Hematopoietic multipotent progenitor cell treated with erythropoietin and hydrocortisone succinate and interleukin-3 and kit ligand, for 8 days (in vitro differentiated cells): ENCODE measurements at regions not wholly inside any gene's neighbourhood (a gene's known extent, or its start where the extent isn't known, plus 50 kb on each side); places are given as distances from the start of the nearest gene placed in this dataset.
"Not testable (repeated sequence)": the region's sequence is repeated elsewhere in the genome, so short reads cannot be mapped to it uniquely, and the experiment has no call there.

Experiments
- DNase-seq: peaks from one replicate; pipeline ENCODE4 v3.0.0-alpha.2; 2015

- DNase-seq: no peak
Observed at GRCh38 chr2:7154656-7155055, 237.4 kb downstream of the RNF144A start.

DNA sequence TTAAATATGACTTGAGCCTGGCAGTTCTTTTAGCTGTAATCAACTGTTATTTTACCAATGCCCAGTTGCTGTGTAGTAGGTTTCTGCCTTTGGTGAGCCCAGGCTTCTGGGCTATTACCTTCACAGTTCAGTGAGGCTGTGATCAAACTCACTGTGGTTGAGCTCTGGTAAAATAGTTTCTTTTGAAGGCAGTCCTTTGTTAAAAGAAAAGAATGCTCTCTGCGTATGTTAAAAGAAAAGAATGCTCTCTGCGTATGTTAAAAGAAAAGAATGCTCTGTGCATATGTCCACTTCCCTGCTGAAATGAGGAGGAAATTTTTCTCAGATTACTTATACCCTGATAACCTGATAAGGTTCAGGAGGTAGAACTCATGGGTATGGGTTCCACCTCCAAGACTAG lies 244.3 kb downstream of the RNF144A start:
- no peak for DNase-seq

DNA sequence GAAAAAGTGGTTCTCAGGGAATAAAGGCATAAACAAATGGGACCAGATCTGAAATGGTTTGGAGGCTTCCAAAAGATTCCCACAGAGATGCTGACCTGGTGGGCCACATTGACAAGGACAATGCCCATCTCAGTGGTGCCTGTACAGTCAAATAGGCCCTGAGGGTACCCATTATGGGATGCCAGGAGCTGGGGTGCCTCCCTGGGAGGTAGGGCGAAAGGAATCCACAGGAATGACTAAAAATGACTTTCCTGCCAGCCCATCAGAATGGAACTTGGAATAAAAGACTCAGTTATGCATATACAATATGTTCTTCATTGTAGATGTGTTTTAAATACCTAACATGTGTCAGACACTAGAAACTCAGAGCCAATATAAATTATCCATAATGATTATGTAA lies 248.5 kb downstream of the RNF144A start:
- no peak for DNase-seq

- DNase-seq: no peak
Observed at GRCh38 chr2:7167801-7168411, 250.7 kb downstream of the RNF144A start.

GRCh38 chr2:7169593-7169992 lies 252.4 kb downstream of the RNF144A start:
- DNase-seq: no peak

- DNase-seq: not testable (repeated sequence)
Observed at GRCh38 chr2:7178996-7179395, 261.8 kb downstream of the RNF144A start.

GRCh38 chr2:7180638-7181370 lies 263.6 kb downstream of the RNF144A start:
- no peak for DNase-seq

- no peak for DNase-seq
Observed at GRCh38 chr2:7182525-7182924, 265.3 kb downstream of the RNF144A start.

DNA sequence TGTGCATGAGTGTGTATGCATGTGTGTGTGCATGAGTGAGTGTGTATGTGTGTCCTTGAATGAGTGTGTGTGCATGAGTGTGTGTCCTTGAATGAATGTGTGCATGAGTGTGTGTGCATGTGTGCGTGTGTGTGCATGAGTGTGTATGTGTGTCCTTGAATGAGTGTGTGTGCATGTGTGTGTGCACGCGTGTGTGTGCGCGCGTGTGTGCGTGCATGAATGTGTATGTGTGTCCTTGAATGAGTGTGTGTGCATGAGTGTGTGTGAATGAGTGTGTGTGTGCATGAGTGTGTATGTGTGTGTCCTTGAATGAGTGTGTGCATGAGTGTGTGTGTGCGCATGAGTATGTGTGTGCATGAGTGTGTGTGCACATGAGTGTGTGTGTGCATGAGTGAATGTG lies 271.9 kb downstream of the RNF144A start:
- no peak for DNase-seq

DNA sequence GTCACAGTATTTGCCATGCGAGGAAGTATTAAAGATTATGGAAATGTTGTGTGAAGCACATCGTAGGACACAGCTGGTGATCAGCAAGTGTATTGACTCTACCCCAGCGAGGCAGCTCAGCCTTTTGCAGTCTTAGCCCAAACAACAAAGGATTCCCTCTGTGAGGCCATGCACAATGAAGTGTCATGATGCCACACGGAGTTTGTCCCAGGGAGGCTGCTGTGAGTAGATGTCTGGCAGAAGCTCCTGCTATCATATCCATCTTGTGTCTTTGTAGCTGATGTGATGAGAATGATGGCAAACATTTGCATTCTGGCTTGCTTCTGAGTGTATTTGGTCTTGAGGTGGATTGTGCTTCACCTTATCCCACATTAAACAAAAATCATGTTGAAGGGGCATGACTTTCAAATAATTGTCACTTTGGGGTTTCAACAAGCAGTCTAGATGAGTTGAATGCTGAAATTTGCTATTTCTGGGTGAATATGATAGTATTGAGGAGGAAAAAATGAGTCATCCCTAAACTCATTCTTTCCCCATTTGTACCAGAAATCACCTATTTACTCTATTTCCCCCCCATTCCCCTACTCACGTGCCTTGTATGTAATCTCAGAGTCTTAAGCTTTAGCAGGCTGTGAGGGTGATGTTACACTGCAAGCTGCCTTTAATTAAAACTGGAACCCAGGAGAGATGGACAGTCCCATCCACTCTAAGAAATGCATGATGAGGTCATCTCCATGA lies 273.5 kb downstream of the RNF144A start:
- no peak for DNase-seq

GRCh38 chr2:7191932-7192331 lies 274.7 kb downstream of the RNF144A start:
- DNase-seq: no peak

DNA sequence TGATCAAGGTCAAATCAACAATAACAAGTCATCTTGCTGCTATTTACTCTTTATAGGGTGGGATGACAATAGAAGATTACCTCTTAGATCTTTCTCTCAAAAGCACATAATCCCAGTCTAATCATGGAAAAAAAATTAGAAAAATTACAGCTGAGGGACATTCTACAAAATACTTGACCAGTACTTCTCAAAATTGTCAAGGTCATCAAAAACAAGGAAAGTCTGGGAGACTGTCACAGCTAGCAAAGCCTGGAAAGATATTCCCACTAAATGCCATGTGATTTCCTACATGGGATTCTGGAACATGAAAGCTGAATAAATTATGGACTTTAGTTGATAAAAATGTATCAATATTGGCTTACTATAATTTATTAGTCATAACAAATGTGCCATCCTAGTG lies 276.2 kb downstream of the RNF144A start:
- no peak for DNase-seq

DNA sequence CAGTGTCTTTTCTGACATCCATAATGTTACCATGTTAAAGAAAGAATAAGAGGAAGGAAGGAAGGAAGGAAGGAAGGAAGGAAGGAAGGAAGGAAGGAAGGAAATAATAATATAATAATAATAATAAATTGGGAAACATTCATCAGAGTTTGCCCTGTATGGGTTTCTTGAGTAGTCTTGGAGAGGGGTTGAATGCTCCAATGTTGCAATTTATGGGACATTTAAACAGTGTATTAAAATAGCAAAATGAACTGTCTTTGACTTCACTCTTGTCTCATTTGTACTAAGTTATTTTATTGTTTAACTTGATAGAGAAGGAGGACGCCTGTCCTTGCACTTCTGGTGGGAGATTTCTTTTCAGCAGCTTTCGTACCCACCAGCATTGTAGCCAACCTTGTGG lies 277.7 kb downstream of the RNF144A start:
- no peak for DNase-seq

DNA sequence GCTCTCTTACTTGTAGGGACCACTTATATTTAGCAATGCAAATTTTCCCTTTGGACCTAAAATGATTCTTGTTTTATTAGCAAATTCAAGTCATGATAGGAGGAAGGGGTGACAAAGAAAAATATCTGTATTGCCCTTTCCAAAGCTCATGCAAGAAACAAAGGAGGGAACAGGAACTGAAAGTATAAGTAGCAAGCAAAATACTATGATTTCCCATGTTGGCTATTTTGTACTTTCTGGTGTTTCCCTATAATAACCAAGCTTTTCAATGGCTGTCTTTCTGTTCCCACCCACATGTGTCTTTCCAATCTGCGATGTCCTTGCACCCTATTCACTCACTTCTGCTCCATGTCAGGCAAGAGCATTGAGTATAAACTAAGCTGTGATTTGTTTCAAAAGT lies 279.7 kb downstream of the RNF144A start:
- no peak for DNase-seq

GRCh38 chr2:7201851-7202250 lies 284.6 kb downstream of the RNF144A start:
- no peak for DNase-seq

DNA sequence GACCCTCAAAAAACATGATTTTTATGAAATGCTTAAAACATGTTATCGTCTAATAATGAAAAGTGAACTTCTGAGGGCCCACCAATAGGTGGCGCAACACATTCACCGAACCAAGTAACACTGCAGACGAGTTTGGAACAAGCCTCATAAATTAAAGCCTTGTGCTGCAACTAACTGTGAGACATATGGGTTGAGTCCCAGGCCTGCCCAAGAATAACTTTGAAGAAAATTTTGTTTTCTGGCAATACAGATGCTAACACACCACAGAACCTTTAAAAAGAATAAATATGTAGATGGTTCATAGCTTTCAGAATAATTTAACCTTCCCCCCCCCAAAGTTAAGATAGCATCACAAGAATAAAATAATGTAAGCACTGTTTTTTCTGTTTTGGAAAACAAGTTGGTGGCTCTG lies 285.9 kb downstream of the RNF144A start:
- peak; percentile 64 for DNase-seq

DNA sequence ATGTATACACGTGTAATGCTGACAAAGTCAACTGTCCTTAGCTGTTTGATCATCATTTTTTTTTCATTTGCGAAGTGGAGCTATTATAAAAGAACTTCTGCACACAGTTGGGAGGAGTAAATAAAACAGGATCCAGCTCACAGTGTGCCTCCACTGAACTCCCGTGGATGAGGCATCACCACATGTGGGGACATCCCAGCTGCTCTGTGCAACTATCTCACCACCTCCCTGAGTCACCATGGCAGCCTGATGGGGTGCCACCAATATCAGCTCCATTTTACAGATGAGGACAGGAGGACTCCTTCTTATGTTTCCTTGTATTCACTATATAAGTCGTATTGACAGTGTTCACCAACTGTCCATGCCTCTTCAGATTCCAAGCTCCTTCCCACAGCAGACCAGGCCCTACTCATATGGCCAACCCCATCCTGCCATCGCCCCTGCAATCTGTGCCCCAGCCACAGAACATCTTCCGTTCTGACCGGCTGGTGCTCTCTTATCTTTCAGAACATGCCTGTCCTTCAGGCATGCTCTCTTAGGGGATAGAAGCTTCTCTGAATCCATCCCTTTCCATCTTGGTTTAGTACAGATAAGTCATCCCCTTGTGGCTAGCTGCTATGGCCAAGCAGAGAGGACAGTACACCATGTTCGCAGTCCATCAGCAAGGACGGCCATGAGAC lies 288.1 kb downstream of the RNF144A start:
- no peak for DNase-seq

GRCh38 chr2:7206111-7206810 lies 289.0 kb downstream of the RNF144A start:
- DNase-seq: no peak

DNA sequence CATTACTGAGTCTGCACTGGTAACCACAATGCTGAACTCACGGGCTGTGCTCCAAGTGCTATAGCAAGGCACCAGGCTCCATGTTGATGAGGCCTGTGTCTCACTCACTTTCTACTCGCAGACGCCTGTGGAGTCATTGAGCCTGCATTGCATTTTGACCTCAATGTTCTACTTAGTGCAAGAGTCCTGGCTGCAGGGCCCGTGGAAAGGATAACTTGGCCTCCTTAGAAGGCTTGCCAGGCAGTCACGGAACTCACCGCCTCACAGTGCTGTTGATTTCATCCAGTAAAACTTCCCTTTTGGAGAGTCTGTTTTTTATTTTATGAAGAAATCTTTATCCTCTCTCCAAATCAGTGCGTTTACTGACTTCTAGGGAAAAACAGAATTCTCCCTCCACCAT lies 290.4 kb downstream of the RNF144A start:
- DNase-seq: no peak

GRCh38 chr2:7209757-7210555 lies 292.7 kb downstream of the RNF144A start:
- DNase-seq: no peak

- DNase-seq: no peak
Observed at GRCh38 chr2:7210712-7211111, 293.5 kb downstream of the RNF144A start.

DNA sequence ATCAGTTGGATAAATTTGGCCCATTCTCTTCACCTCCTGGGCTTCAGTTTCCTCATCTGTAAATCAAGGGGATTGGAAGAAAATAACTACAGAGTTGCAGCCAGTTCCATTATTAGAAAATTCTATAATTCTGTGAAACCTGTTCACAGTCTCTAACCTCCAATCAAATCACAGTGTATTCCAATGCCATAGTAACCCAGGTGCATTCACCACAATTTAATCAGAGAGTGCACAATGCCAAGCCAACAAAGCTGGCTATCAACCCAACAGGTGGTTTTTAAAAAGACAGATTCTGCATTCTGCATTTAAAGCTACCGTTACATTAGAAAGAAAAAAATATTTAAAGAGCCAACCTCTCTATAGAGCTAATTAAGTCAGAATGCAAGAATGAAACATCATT lies 308.6 kb downstream of the RNF144A start:
- no peak for DNase-seq
